Activated CD8-positive, alpha-beta T cell treated with anti-CD3 and anti-CD28 coated beads, Interleukin-2, amount 10 ng/mL, durations not matched to agents 7 days and 5 days (primary cell): ENCODE measurements at regions not wholly inside any gene's neighbourhood (a gene's known extent, or its start where the extent isn't known, plus 50 kb on each side); places are given as distances from the start of the nearest gene placed in this dataset.

Source experiments
- ATAC-seq: fragments of 150-1000 bp; cut with Tn5 transposase; one replicate; pipeline ENCODE4 v1.10.0; 2021; ENCODE audit warnings: moderate library complexity
- CTCF ChIA-PET: fragments of 350-600 bp; sonication (Branson Sonifier 250); formaldehyde crosslinking; loops from one replicate; lab custom pipeline; 2021; ENCODE audit warnings: antibody characterized with exemption; lab: Charles Lee
- POLR2A ChIA-PET: fragments of 350-600 bp; sonication (Branson Sonifier 250); formaldehyde crosslinking; loops from one replicate; lab custom pipeline; 2021; ENCODE audit warnings: antibody characterized with exemption; lab: Charles Lee
- DNase-seq: peaks from one replicate; pipeline ENCODE4 v3.0.0-alpha.2; 2020
- H3K27ac Mint-ChIP-seq: one replicate; pipeline ENCODE4 v1.8.0; 2021; ENCODE audit warnings: mild to moderate bottlenecking, mixed read lengths
- H3K27me3 Mint-ChIP-seq: one replicate; pipeline ENCODE4 v1.8.0; 2021; ENCODE audit warnings: low read depth, mixed read lengths
- H3K36me3 Mint-ChIP-seq: one replicate; pipeline ENCODE4 v1.8.0; 2021; ENCODE audit warnings: low read depth, mixed read lengths
- H3K4me1 Mint-ChIP-seq: one replicate; pipeline ENCODE4 v1.8.0; 2021; ENCODE audit warnings: low read depth, mixed read lengths
- H3K4me3 Mint-ChIP-seq: one replicate; pipeline ENCODE4 v1.8.0; 2021; ENCODE audit warnings: mild to moderate bottlenecking, mixed read lengths
- H3K9me3 Mint-ChIP-seq: one replicate; pipeline ENCODE4 v1.8.0; 2022; ENCODE audit warnings: mixed read lengths; ENCODE audit not compliant: insufficient read depth

- Mint-ChIP-seq H3K36me3 (no peaks in the 10 kb centered on the region), H3K27ac (no peak overlapping the region), H3K4me3 (no peak overlapping the region), H3K9me3 (no peaks in the 10 kb centered on the region), H3K4me1 (no peaks in the 10 kb centered on the region), H3K27me3 (no peaks in the 10 kb centered on the region)
- no peak for ATAC-seq
- ChIA-PET CTCF (no interaction called here), POLR2A (no interaction called here)
- no peak for DNase-seq
These were observed 612.2 kb upstream of the SLC39A10 start for GRCh38 chr2:195044801-195045200.

GRCh38 chr2:195038153-195038552 is 618.9 kb upstream of the SLC39A10 start:
- CTCF ChIA-PET, result no interaction called here
- no peaks in the 10 kb centered on the region for H3K36me3 Mint-ChIP-seq
- H3K9me3 Mint-ChIP-seq, result no peaks in the 10 kb centered on the region
- H3K4me3 Mint-ChIP-seq, result no peak overlapping the region
- H3K4me1 Mint-ChIP-seq, result no peaks in the 10 kb centered on the region
- no peak for ATAC-seq
- H3K27me3 Mint-ChIP-seq, result no peaks in the 10 kb centered on the region
- H3K27ac Mint-ChIP-seq, result no peak overlapping the region
- DNase-seq, result no peak
- POLR2A ChIA-PET, result no interaction called here

GRCh38 chr2:195037045-195037444 is 620.0 kb upstream of the SLC39A10 start:
- Mint-ChIP-seq H3K27me3 (no peaks in the 10 kb centered on the region), H3K36me3 (no peaks in the 10 kb centered on the region), H3K27ac (no peak overlapping the region), H3K4me1 (no peaks in the 10 kb centered on the region), H3K4me3 (no peak overlapping the region), H3K9me3 (no peaks in the 10 kb centered on the region)
- ATAC-seq, result no peak
- no peak for DNase-seq
- ChIA-PET POLR2A (no interaction called here), CTCF (no interaction called here)

GRCh38 chr2:195031411-195031810 is 625.6 kb upstream of the SLC39A10 start:
- POLR2A ChIA-PET, result no interaction called here
- ATAC-seq (no peak), DNase-seq (no peak)
- H3K4me3 Mint-ChIP-seq, result no peak overlapping the region
- H3K4me1 Mint-ChIP-seq, result no peaks in the 10 kb centered on the region
- H3K27me3 Mint-ChIP-seq, result peaks cover 2% of the 10 kb centered on the region
- CTCF ChIA-PET, result interaction anchor here (0.5 kb wide), 1 partner anchor 707 kb away, joined by 4 read pairs; no protein-coding TSS in a partner anchor
- no peaks in the 10 kb centered on the region for H3K36me3 Mint-ChIP-seq
- no peak overlapping the region for H3K27ac Mint-ChIP-seq
- H3K9me3 Mint-ChIP-seq, result no peaks in the 10 kb centered on the region

- ATAC-seq, result no peak
These were observed 627.0 kb upstream of the SLC39A10 start for GRCh38 chr2:195029804-195030654.

GRCh38 chr2:195027947-195028346 is 629.1 kb upstream of the SLC39A10 start:
- no peaks in the 10 kb centered on the region for H3K4me1 Mint-ChIP-seq
- no peaks in the 10 kb centered on the region for H3K36me3 Mint-ChIP-seq
- ChIA-PET CTCF (no interaction called here), POLR2A (no interaction called here)
- H3K27me3 Mint-ChIP-seq, result peaks cover 2% of the 10 kb centered on the region
- no peak for ATAC-seq
- no peak for DNase-seq
- no peak overlapping the region for H3K4me3 Mint-ChIP-seq
- no peak overlapping the region for H3K27ac Mint-ChIP-seq
- no peaks in the 10 kb centered on the region for H3K9me3 Mint-ChIP-seq

More at GRCh38 chr2:195029804-195030654, 627.0 kb upstream of the SLC39A10 start:
- Mint-ChIP-seq H3K36me3 (no peaks in the 10 kb centered on the region), H3K4me3 (no peak overlapping the region), H3K9me3 (no peaks in the 10 kb centered on the region), H3K27me3 (peaks cover 2% of the 10 kb centered on the region), H3K27ac (no peak overlapping the region), H3K4me1 (no peaks in the 10 kb centered on the region)
- CTCF ChIA-PET, result no interaction called here
- POLR2A ChIA-PET, result no interaction called here
- no peak for DNase-seq

GRCh38 chr2:195026261-195026660 is 630.8 kb upstream of the SLC39A10 start:
- Mint-ChIP-seq H3K36me3 (no peaks in the 10 kb centered on the region), H3K9me3 (no peaks in the 10 kb centered on the region), H3K4me3 (no peak overlapping the region), H3K27me3 (peaks cover 2% of the 10 kb centered on the region), H3K27ac (no peak overlapping the region), H3K4me1 (no peaks in the 10 kb centered on the region)
- CTCF ChIA-PET, result no interaction called here
- no peak for ATAC-seq
- POLR2A ChIA-PET, result no interaction called here
- DNase-seq, result no peak

- ChIA-PET POLR2A (no interaction called here), CTCF (no interaction called here)
- no peak for ATAC-seq
- Mint-ChIP-seq H3K27me3 (no peaks in the 10 kb centered on the region), H3K9me3 (no peaks in the 10 kb centered on the region), H3K4me3 (no peak overlapping the region), H3K36me3 (no peaks in the 10 kb centered on the region), H3K27ac (no peak overlapping the region), H3K4me1 (no peaks in the 10 kb centered on the region)
- no peak for DNase-seq
These were observed 634.6 kb upstream of the SLC39A10 start for GRCh38 chr2:195022508-195022830.

GRCh38 chr2:195021711-195022507 is 635.1 kb upstream of the SLC39A10 start:
- CTCF ChIA-PET, result no interaction called here
- H3K27ac Mint-ChIP-seq, result no peak overlapping the region

GRCh38 chr2:195018462-195018861 is 638.6 kb upstream of the SLC39A10 start:
- ChIA-PET POLR2A (no interaction called here), CTCF (interaction anchor here (1.3 kb wide), 1 partner anchor 16 kb away, joined by 4 read pairs; no protein-coding TSS in a partner anchor)
- H3K4me3 Mint-ChIP-seq, result no peak overlapping the region
- no peaks in the 10 kb centered on the region for H3K27me3 Mint-ChIP-seq
- no peak overlapping the region for H3K27ac Mint-ChIP-seq
- DNase-seq (no peak), ATAC-seq (no peak)
- no peaks in the 10 kb centered on the region for H3K4me1 Mint-ChIP-seq
- no peaks in the 10 kb centered on the region for H3K36me3 Mint-ChIP-seq
- H3K9me3 Mint-ChIP-seq, result no peaks in the 10 kb centered on the region

More at GRCh38 chr2:195021711-195022507, 635.1 kb upstream of the SLC39A10 start:
- no peak overlapping the region for H3K4me3 Mint-ChIP-seq
- H3K27me3 Mint-ChIP-seq, result no peaks in the 10 kb centered on the region
- DNase-seq (no peak), ATAC-seq (no peak)
- H3K36me3 Mint-ChIP-seq, result no peaks in the 10 kb centered on the region
- no peaks in the 10 kb centered on the region for H3K4me1 Mint-ChIP-seq
- POLR2A ChIA-PET, result no interaction called here
- H3K9me3 Mint-ChIP-seq, result no peaks in the 10 kb centered on the region

- Mint-ChIP-seq H3K4me3 (no peak overlapping the region), H3K27ac (no peak overlapping the region), H3K27me3 (no peaks in the 10 kb centered on the region), H3K9me3 (no peaks in the 10 kb centered on the region), H3K4me1 (no peaks in the 10 kb centered on the region), H3K36me3 (no peaks in the 10 kb centered on the region)
- CTCF ChIA-PET, result interaction anchor here (1.3 kb wide), 1 partner anchor 17 kb away, joined by 4 read pairs; no protein-coding TSS in a partner anchor
- ATAC-seq, result no peak
- POLR2A ChIA-PET, result no interaction called here
- no peak for DNase-seq
These were observed 639.1 kb upstream of the SLC39A10 start for GRCh38 chr2:195017890-195018289.

GRCh38 chr2:195016841-195017240 is 640.2 kb upstream of the SLC39A10 start:
- Mint-ChIP-seq H3K27me3 (no peaks in the 10 kb centered on the region), H3K36me3 (no peaks in the 10 kb centered on the region), H3K4me3 (no peak overlapping the region), H3K9me3 (no peaks in the 10 kb centered on the region), H3K4me1 (no peaks in the 10 kb centered on the region), H3K27ac (no peak overlapping the region)
- CTCF ChIA-PET, result no interaction called here
- DNase-seq (no peak), ATAC-seq (no peak)
- POLR2A ChIA-PET, result no interaction called here
